BE2C (cell line): ENCODE measurements at regions not wholly inside any gene's neighbourhood (a gene's known extent, or its start where the extent isn't known, plus 50 kb on each side); places are given as distances from the start of the nearest gene placed in this dataset.

Source experiments
- DNase-seq: peaks from one replicate; pipeline ENCODE4 v3.0.0-alpha.2; 2020
- H3K27me3 ChIP-seq: fragments of 250-450 bp; sonication (Bioruptor Pico); 2 replicates; pipeline ENCODE4 v1.5.1; 2020; ENCODE audit warnings: mild to moderate bottlenecking
- H3K36me3 ChIP-seq: fragments of 250-450 bp; sonication (Bioruptor Pico); 2 replicates; pipeline ENCODE4 v1.5.1; 2020; ENCODE audit warnings: mild to moderate bottlenecking
- H3K4me1 ChIP-seq: fragments of 250-450 bp; sonication (Bioruptor Pico); 2 replicates; pipeline ENCODE4 v1.5.1; 2020
- H3K4me3 ChIP-seq: 2 replicates; pipeline ENCODE4 v1.5.1; 2011; ENCODE audit warnings: low read depth, low read length
- H3K9me3 ChIP-seq: fragments of 250-450 bp; sonication (Bioruptor Pico); 2 replicates; pipeline ENCODE4 v1.5.1; 2020
- TF ChIP-seq, protein P1 (sequence below): IDR thresholded peaks from 2 replicates; pipeline ENCODE4 v1.5.1; 2012; ENCODE audit warnings: mild to moderate bottlenecking, low read depth, low read length

DNA sequence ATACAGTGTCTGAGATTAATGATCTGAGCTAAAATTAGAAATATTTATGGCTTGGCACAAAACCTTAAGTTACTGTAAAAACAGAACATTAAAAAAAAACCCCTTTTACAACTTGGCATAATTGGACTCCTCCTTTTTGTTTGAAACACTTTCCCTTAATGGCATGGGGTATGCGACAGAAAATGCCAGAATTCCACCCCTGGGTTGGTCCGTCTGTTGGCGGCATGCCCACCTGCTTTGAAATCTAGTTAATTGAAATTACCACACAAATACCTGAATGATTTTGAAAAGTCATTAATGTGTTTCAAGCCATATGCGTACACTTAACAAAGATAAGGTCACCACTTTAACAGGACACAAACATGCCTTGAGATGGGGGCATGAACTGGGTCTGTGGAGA lies 175.1 kb upstream of the FOXQ1 start:
- no peak for DNase-seq
- peaks cover 6% of the 10 kb centered on the region for H3K27me3 ChIP-seq
- TF ChIP-seq, protein P1, sequence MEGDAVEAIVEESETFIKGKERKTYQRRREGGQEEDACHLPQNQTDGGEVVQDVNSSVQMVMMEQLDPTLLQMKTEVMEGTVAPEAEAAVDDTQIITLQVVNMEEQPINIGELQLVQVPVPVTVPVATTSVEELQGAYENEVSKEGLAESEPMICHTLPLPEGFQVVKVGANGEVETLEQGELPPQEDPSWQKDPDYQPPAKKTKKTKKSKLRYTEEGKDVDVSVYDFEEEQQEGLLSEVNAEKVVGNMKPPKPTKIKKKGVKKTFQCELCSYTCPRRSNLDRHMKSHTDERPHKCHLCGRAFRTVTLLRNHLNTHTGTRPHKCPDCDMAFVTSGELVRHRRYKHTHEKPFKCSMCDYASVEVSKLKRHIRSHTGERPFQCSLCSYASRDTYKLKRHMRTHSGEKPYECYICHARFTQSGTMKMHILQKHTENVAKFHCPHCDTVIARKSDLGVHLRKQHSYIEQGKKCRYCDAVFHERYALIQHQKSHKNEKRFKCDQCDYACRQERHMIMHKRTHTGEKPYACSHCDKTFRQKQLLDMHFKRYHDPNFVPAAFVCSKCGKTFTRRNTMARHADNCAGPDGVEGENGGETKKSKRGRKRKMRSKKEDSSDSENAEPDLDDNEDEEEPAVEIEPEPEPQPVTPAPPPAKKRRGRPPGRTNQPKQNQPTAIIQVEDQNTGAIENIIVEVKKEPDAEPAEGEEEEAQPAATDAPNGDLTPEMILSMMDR, result no peak

DNA sequence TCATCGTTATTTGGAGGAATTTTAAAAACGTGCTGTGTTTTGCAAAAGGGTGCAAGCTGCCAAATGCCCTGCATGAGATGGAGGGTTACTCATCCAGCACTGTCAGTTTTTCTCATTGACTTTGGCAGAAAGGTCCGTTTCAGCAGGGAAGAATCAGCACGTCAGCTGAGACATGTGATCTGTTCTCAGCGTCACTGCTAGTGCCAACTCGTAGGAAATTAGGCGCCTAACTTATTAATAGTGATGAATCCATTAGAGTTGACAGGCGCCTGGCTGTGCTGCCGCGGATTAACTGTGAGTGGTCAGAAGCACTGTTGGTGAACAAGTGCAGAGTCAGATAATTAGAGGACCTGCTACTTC lies 175.5 kb upstream of the FOXQ1 start:
- no peaks in the 10 kb centered on the region for H3K9me3 ChIP-seq
- no peaks in the 10 kb centered on the region for H3K36me3 ChIP-seq
- H3K4me3 ChIP-seq, result no peak overlapping the region
- TF ChIP-seq, protein P1, result no peak
- no peaks in the 10 kb centered on the region for H3K4me1 ChIP-seq
- no peak for DNase-seq
- peaks cover 6% of the 10 kb centered on the region for H3K27me3 ChIP-seq

More for the DNA sequence above, 175.1 kb upstream of the FOXQ1 start:
- Histone ChIP-seq H3K4me1 (no peaks in the 10 kb centered on the region), H3K9me3 (no peaks in the 10 kb centered on the region), H3K4me3 (no peak overlapping the region), H3K36me3 (no peaks in the 10 kb centered on the region)

DNA sequence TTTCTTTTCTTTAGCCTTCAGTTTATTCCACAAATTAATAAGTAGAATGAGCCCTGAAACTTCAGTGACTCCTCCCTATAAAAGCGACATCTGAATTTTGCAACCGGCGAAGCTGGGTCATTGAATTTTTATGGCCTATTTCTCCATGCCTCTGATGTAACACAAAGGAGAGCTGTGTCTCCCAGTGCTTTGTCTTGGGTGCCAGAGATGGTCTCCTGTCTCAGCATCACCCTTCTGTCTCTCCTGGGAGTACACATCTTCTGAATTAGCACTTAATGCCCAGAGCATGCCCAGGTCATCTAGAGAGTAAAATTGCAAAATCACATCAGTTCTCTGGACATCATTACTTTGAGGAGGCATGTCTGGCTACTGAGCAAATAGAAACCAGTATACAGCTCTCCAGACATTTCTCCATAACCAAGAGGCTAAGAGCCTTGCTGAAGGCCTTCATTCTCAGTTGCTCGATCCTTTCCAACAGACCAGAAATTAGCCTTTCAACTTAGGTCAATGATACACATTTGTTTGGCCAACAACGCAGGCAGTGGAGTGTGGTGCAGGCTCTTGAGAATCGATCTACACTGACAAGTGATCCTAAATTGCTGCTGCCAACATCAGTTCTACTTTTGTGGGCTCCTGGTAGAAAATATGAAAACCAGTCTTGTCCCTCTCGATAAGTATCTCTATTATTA lies 176.0 kb upstream of the FOXQ1 start:
- no peak for DNase-seq
- Histone ChIP-seq H3K36me3 (no peaks in the 10 kb centered on the region), H3K27me3 (peaks cover 6% of the 10 kb centered on the region), H3K4me1 (no peaks in the 10 kb centered on the region), H3K9me3 (no peaks in the 10 kb centered on the region), H3K4me3 (no peak overlapping the region)
- TF ChIP-seq, protein P1, result no peak

DNA sequence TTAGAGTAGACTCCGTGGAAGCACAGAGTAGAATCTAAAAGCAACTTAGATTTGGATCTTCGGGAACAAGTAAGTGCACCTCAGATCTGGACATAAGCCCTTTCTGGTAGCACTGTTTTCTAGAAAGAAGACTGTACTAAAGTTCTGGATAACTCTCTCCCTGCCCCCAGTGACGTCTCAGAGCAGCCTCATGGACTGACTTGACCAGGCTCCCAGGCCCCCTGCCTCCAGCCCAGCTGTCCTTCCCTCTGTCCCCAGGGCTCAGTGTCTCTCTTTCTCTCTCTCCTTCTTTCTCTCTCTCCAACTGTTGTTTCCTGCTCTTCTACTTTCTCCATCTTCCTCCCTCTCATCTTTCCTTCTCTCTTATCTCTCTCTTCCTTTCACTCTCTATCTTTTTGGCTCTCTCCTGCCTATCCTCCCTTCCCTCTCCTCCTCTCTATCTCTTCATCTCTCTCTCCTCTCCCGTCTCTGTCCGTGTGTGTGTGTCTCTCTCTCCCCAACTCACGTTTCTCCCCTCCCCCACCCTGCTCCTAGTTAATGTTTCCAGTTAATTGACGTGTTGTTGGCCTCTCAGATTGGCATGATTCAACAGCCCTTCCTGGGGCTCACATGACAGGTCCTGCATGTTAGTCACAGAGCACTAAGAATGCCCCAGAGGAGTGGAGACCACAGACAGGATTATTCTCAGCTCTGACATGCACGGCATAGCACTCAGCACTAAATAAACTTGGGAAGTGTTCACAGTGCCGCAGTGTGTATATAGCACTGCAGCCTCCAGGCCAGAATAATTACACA lies 180.4 kb upstream of the FOXQ1 start:
- TF ChIP-seq, protein P1, result no peak

DNA sequence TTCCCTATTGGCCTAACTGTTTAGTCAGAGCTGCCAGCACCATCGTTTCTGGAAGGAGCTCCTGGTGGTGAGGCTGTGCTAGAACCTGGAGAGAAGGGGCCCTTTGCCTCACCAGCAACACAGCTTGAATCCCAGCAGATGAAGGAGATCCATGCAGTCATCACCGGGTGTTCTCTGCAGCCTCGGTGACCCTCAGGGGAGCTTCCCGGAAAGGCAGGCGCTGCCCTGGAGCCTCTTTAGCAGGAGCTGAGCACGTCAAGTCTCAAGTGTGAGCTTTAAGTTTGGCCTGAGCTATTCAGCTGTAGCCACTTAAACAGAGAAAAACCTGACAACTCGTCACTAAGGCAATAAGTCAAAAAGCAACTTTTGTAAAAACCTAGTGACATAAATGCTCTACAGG lies 181.2 kb upstream of the FOXQ1 start:
- Histone ChIP-seq H3K36me3 (no peaks in the 10 kb centered on the region), H3K9me3 (no peaks in the 10 kb centered on the region), H3K27me3 (0 out of 2 replicates have a peak, but pooled peaks cover 3% of the 10 kb centered on the region), H3K4me1 (no peaks in the 10 kb centered on the region), H3K4me3 (no peak overlapping the region)
- TF ChIP-seq, protein P1, result no peak
- no peak for DNase-seq

More for the DNA sequence above, 180.4 kb upstream of the FOXQ1 start:
- no peak overlapping the region for H3K4me3 ChIP-seq
- DNase-seq, result no peak
- H3K9me3 ChIP-seq, result no peaks in the 10 kb centered on the region
- no peaks in the 10 kb centered on the region for H3K36me3 ChIP-seq
- H3K4me1 ChIP-seq, result no peaks in the 10 kb centered on the region
- peaks cover 5% of the 10 kb centered on the region for H3K27me3 ChIP-seq

DNA sequence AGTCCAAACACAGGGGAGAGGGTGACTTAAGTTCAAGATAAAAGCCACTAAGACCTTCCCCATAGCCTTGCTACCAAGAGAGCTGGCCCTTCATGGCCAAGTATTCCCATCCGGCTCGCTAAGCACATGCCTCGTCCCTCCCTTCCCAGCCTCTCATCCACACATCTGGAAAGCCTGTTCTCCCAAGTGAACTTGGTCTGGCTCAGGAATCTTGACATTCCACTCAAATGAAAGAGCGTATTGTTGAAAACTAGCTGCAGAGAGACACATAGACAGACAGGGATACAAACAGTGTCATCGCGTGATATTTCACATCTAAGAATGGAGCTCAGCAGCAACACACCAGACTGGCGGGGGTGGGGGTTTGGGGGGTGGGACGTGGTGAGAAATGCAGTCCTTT lies 182.8 kb upstream of the FOXQ1 start:
- Histone ChIP-seq H3K9me3 (no peaks in the 10 kb centered on the region), H3K27me3 (0 out of 2 replicates have a peak, but pooled peaks cover under 1% of the 10 kb centered on the region), H3K4me3 (no peak overlapping the region), H3K4me1 (no peaks in the 10 kb centered on the region), H3K36me3 (no peaks in the 10 kb centered on the region)
- TF ChIP-seq, protein P1, result no peak
- DNase-seq, result no peak
